Keratinocyte (primary cell): ENCODE measurements at regions not wholly inside any gene's neighbourhood (a gene's known extent, or its start where the extent isn't known, plus 50 kb on each side); places are given as distances from the start of the nearest gene placed in this dataset.
"Not testable (repeated sequence)": the region's sequence is repeated elsewhere in the genome, so short reads cannot be mapped to it uniquely, and the experiment has no call there.

Source experiments
- DNase-seq: peaks from one replicate; pipeline ENCODE4 v3.0.0-alpha.2; 2011; ENCODE audit warnings: low read depth, missing footprints, low spot score
- FAIRE-seq: peaks from 2 replicates; lab custom pipeline; 2011; peaks lifted over from hg19 to GRCh38; lab: Jason Lieb, UNC
- H2AFZ ChIP-seq: 2 replicates; pipeline ENCODE4 v1.6.0; 2012; ENCODE audit warnings: low read length, control low read depth, inconsistent platforms; ENCODE audit not compliant: control insufficient read depth
- H3K27ac ChIP-seq: 2 replicates; pipeline ENCODE4 v1.5.1; 2011; ENCODE audit warnings: low read length; ENCODE audit not compliant: control insufficient read depth, insufficient read depth
- H3K27me3 ChIP-seq: 3 replicates; pipeline ENCODE4 v1.6.0; 2011; ENCODE audit warnings: low read length; ENCODE audit not compliant: control insufficient read depth, insufficient read depth; ENCODE audit errors: extremely low read depth
- H3K36me3 ChIP-seq, 2 experiments: 2 replicates in 1 of 2; 3 replicates in 1 of 2; pipeline ENCODE4 v1.5.1; 2011; ENCODE audit warnings: low read length in 2 of 2, mild to moderate bottlenecking in 1 of 2; ENCODE audit not compliant: control insufficient read depth in 2 of 2, insufficient read depth in 2 of 2; ENCODE audit errors: extremely low read depth in 1 of 2
- H3K4me1 ChIP-seq: 3 replicates; pipeline ENCODE4 v1.5.1; 2011; ENCODE audit warnings: low read length; ENCODE audit not compliant: control insufficient read depth, insufficient read depth; ENCODE audit errors: extremely low read depth
- H3K4me2 ChIP-seq: 3 replicates; pipeline ENCODE4 v1.6.0; 2011; ENCODE audit warnings: low read depth, low read length; ENCODE audit not compliant: control insufficient read depth, insufficient read depth; ENCODE audit errors: extremely low read depth
- H3K4me3 ChIP-seq, 3 experiments: fragments of 200-600 bp in 1 of 3; sonication (generic) in 1 of 3; 2 replicates in 2 of 3; 3 replicates in 1 of 3; pipeline ENCODE4 v1.5.1; 2011 to 2016; ENCODE audit warnings: low read length in 3 of 3, mild to moderate bottlenecking in 3 of 3, control low read depth in 2 of 3, inconsistent platforms in 1 of 3, low read depth in 1 of 3, mixed read lengths in 1 of 3, mixed run types in 1 of 3, moderate library complexity in 1 of 3; ENCODE audit not compliant: control insufficient read depth in 2 of 3, insufficient read depth in 2 of 3; ENCODE audit errors: extremely low read depth in 1 of 3
- H3K79me2 ChIP-seq: 2 replicates; pipeline ENCODE4 v1.6.0; 2012; ENCODE audit warnings: low read length; ENCODE audit not compliant: control insufficient read depth, insufficient read depth
- H3K9ac ChIP-seq: 3 replicates; pipeline ENCODE4 v1.6.0; 2011; ENCODE audit warnings: low read length; ENCODE audit not compliant: control insufficient read depth, insufficient read depth; ENCODE audit errors: extremely low read depth
- H3K9me1 ChIP-seq: 3 replicates; pipeline ENCODE4 v1.6.0; 2011; ENCODE audit warnings: low read length; ENCODE audit not compliant: control insufficient read depth, insufficient read depth; ENCODE audit errors: extremely low read depth
- H3K9me3 ChIP-seq: 2 replicates; pipeline ENCODE4 v1.5.1; 2012; ENCODE audit warnings: low read depth, low read length; ENCODE audit not compliant: control insufficient read depth
- H4K20me1 ChIP-seq: 3 replicates; pipeline ENCODE4 v1.6.0; 2011; ENCODE audit warnings: low read length; ENCODE audit not compliant: control insufficient read depth, insufficient read depth; ENCODE audit errors: extremely low read depth
- dilution Hi-C: fragments of 300-500 bp; cut with MboI; formaldehyde crosslinking; loops from one replicate; pipeline ENCODE4 v1.7.0; 2020; ENCODE audit warnings: low sequenced_read_pairs; ENCODE audit not compliant: extremely low pct_ligation_motif_present

DNA sequence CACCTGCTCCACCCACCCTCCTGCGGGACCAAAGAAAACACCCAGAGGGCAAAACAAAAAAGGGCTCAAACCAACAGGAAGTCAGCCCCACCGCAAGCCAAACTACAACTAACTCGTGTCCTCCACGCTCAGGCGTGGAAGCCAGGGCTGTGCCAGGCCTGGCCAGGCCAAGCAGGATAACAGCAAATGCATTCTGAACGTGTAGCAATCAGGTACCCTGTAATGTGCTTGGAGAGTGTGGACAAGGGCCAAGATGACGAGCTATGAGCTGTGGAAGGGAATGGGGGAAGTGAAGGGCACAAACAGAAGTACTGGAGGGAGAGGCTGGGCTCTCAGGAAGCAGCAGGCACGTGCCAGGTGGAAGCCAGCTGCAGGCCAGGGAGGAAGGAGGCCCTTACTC, 528.6 kb downstream of the TP53TG3F start:
- dilution Hi-C loops, H3K9me3 ChIP-seq, DNase-seq, FAIRE-seq, H3K36me3 ChIP-seq, H4K20me1 ChIP-seq, H3K27ac ChIP-seq, H3K9ac ChIP-seq, H3K4me1 ChIP-seq, H3K27me3 ChIP-seq, H2AFZ ChIP-seq, H3K4me2 ChIP-seq, H3K4me3 ChIP-seq, H3K9me1 ChIP-seq, H3K79me2 ChIP-seq: not testable (repeated sequence)

DNA sequence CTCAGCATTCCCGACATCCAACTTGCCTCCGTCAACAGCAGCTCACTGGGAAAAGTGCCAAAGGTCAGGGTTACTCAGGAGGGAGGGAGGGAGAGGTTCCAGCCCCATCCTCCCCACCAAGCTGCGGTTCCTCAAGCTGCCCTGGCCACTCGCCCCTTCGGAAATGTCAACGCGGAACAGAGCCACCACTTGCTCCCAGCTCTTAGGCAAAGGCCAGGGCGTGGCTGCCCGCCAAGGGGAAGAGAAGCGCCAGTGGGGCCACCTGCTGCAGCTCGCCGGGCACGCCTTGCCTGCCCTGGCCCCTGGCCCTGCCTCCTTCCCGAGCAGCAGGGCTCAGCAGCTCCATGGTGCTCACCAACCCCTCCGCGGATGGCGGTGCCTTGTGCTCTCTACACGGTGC, 531.1 kb downstream of the TP53TG3F start:
- H3K9ac ChIP-seq, H3K4me2 ChIP-seq, H3K4me1 ChIP-seq, H3K9me3 ChIP-seq, dilution Hi-C loops, H3K4me3 ChIP-seq, H3K27ac ChIP-seq, FAIRE-seq, H3K9me1 ChIP-seq, H4K20me1 ChIP-seq, DNase-seq, H3K27me3 ChIP-seq, H3K79me2 ChIP-seq, H2AFZ ChIP-seq, H3K36me3 ChIP-seq: not testable (repeated sequence)

GRCh38 chr16:33992513-33993177, 533.2 kb downstream of the TP53TG3F start:
- H3K9ac ChIP-seq, H3K27me3 ChIP-seq, H3K9me1 ChIP-seq, H3K79me2 ChIP-seq, H3K36me3 ChIP-seq, H3K9me3 ChIP-seq, H3K4me1 ChIP-seq, H3K27ac ChIP-seq, dilution Hi-C loops, H3K4me3 ChIP-seq, DNase-seq, H3K4me2 ChIP-seq, H4K20me1 ChIP-seq, FAIRE-seq, H2AFZ ChIP-seq: not testable (repeated sequence)

DNA sequence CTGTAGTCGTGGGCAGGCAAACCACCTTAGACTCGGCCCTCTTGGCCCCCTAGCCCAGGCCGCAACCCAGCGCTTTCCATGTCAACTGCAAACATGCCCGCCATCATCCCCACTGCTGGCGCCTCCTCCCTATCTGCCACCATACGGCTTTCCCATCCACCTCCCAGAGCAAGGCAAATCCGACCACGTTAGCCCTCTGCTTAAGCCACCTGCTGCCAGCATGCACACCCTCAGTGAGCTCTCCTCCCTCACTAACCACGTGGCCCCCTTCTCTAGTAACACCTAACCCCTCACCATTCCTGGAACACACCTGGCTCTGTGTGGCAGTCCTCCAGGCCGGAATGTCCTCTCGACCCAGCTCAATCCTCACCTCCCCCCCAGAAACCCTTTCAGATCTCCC, 534.8 kb downstream of the TP53TG3F start:
- H3K79me2 ChIP-seq, H3K27ac ChIP-seq, FAIRE-seq, H3K9me3 ChIP-seq, H2AFZ ChIP-seq, H3K9ac ChIP-seq, dilution Hi-C loops, H3K36me3 ChIP-seq, H3K9me1 ChIP-seq, DNase-seq, H4K20me1 ChIP-seq, H3K27me3 ChIP-seq, H3K4me3 ChIP-seq, H3K4me1 ChIP-seq, H3K4me2 ChIP-seq: not testable (repeated sequence)

DNA sequence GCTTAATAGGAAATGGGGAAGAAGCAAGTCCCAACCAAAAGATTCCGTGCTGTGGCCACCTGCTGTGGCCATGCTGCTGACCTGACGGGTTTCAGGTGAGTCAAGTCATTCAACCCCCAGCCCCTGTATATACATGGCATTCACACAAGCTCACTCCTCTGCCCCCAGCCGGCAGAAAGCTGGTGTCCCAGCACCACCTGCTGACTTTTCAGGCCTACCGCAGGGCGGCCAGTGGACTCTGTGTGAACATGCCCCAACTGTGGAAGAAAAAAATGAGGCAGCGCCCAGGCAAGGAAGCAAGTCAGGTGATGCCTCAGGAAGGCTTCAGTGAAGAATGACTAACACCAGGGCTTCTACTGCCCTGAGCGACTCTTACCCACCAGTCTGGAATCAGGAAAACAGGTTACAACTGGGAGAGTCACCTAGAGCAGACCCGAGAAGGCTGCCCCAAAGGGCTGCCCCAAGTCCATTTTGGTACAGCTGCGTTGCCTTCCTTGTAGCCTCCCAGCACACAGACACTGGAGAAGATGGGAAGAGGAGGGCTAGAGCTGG, 536.5 kb downstream of the TP53TG3F start:
- dilution Hi-C loops, H3K4me2 ChIP-seq, H3K9ac ChIP-seq, H4K20me1 ChIP-seq, H3K4me3 ChIP-seq, H3K79me2 ChIP-seq, H3K36me3 ChIP-seq, H3K9me1 ChIP-seq, DNase-seq, H3K4me1 ChIP-seq, FAIRE-seq, H3K27me3 ChIP-seq, H2AFZ ChIP-seq, H3K9me3 ChIP-seq, H3K27ac ChIP-seq: not testable (repeated sequence)
